Panc1 (cell line): ENCODE measurements at regions not wholly inside any gene's neighbourhood (a gene's known extent, or its start where the extent isn't known, plus 50 kb on each side); places are given as distances from the start of the nearest gene placed in this dataset.

Experiments
- ATAC-seq: fragments of 200-7000 bp; cut with Tn5 transposase; 2 replicates; pipeline ENCODE4 v1.9.1; 2020; ENCODE audit warnings: mild to moderate bottlenecking, moderate library complexity
- BruUV-seq: library from RNA; stranded (reverse); fragments of 400-500 nt; replicated peaks from 2 replicates; lab custom pipeline; 2021; lab: Mats Ljungman, UMichigan
- CTCF ChIA-PET: fragments of 300-600 bp; sonication (Branson Sonifier 250); formaldehyde crosslinking; loops from one replicate; lab custom pipeline; 2022; ENCODE audit warnings: antibody characterized with exemption; lab: Charles Lee
- POLR2A ChIA-PET: fragments of 300-600 bp; sonication (Branson Sonifier 250); formaldehyde crosslinking; loops from one replicate; lab custom pipeline; 2022; ENCODE audit warnings: antibody characterized with exemption; lab: Charles Lee
- DNase-seq: peaks from one replicate; pipeline ENCODE4 v3.0.0-alpha.2; 2010; ENCODE audit warnings: low read depth, low spot score
- H3K27ac ChIP-seq: 2 replicates; pipeline ENCODE4 v1.5.1; 2011; ENCODE audit warnings: mild to moderate bottlenecking, low read length, inconsistent platforms
- H3K27me3 ChIP-seq: fragments of 200-500 bp; sonication (Bioruptor generic); 2 replicates; pipeline ENCODE4 v1.6.0; 2014; ENCODE audit warnings: low read length, inconsistent platforms; ENCODE audit not compliant: control insufficient read depth, insufficient read depth
- H3K36me3 ChIP-seq: fragments of 200-500 bp; sonication (Bioruptor generic); 2 replicates; pipeline ENCODE4 v1.5.1; 2014; ENCODE audit warnings: inconsistent platforms, mild to moderate bottlenecking, low read length, moderate library complexity; ENCODE audit not compliant: control insufficient read depth, insufficient read depth
- H3K4me1 ChIP-seq: 2 replicates; pipeline ENCODE4 v1.5.1; 2011; ENCODE audit warnings: inconsistent platforms, mild to moderate bottlenecking, low read length, moderate library complexity; ENCODE audit not compliant: control insufficient read depth, insufficient read depth
- H3K4me3 ChIP-seq, 2 experiments: 2 replicates each; pipeline ENCODE4 v1.5.1; 2011 to 2012; ENCODE audit warnings: low read depth in 2 of 2, low read length in 2 of 2, mild to moderate bottlenecking in 2 of 2, inconsistent platforms in 1 of 2, moderate library complexity in 1 of 2
- H3K9me3 ChIP-seq: fragments of 200-500 bp; sonication (Bioruptor generic); 2 replicates; pipeline ENCODE4 v1.5.1; 2014; ENCODE audit warnings: low read depth, mild to moderate bottlenecking, inconsistent platforms, low read length, moderate library complexity; ENCODE audit not compliant: control insufficient read depth, insufficient read depth
- POLR2AphosphoS5 ChIP-seq: IDR thresholded peaks from 2 replicates; pipeline ENCODE4 v1.6.1; 2012; ENCODE audit warnings: mild to moderate bottlenecking, low read depth, low read length, moderate library complexity
- SIN3A ChIP-seq: IDR thresholded peaks from 2 replicates; pipeline ENCODE4 v1.6.1; 2012; ENCODE audit warnings: low read depth, mild to moderate bottlenecking, low read length, moderate library complexity, borderline replicate concordance; ENCODE audit not compliant: insufficient read depth
- TCF7L2 ChIP-seq: IDR thresholded peaks from 2 replicates; pipeline ENCODE4 v1.6.1; 2011; ENCODE audit warnings: mild to moderate bottlenecking, low read depth, low read length, inconsistent platforms
- in situ Hi-C: cut with HindIII; loops from 2 replicates; pipeline ENCODE4 v1.10.0; 2016; ENCODE audit warnings: low sequenced_read_pairs, low pct_unique_long_range_greater_than_20kb
- intact Hi-C: fragments of 100-400 bp; cut with micrococcal nuclease; formaldehyde crosslinking; loops from one replicate; pipeline ENCODE4 v1.10.0; 2022; ENCODE audit not compliant: unreplicated experiment
- TF ChIP-seq, protein P1 (sequence below), 2 experiments: IDR thresholded peaks; 2 replicates each; pipeline ENCODE4 v1.6.1; 2011 to 2012; ENCODE audit warnings: low read depth in 2 of 2, control low read depth in 1 of 2, low read length in 1 of 2, mild to moderate bottlenecking in 1 of 2, moderate library complexity in 1 of 2; ENCODE audit not compliant: insufficient read depth in 1 of 2
- TF ChIP-seq, protein P2 (sequence below): fragments of 450-650 bp; IDR thresholded peaks from 2 replicates; pipeline ENCODE4 v1.5.1; 2017; ENCODE audit warnings: mild to moderate bottlenecking

DNA sequence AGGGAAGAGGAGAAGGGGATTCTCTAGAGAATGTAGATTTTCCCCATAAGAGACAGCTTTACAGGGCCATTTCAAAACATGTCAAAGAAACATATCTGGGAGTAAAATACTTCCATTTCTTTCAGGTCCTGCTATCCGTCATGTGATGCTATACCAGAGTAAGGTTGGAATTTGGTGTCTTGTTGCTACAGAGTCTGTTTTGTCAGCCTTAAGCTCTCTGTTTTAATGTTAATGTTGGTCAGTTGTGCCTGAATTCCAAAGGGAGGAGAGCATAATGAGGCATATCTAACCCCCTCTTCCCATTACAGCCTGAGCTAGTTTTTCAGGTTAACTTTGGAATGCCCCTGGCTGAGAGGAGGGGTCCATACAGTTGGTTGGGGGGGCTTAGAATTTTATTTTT, 94.7 kb upstream of the CCDC71L start:
- no peaks in the 10 kb centered on the region for H3K4me1 ChIP-seq
- intact Hi-C loops (no loop called here), in situ Hi-C loops (no loop called here)
- ATAC-seq (no peak), DNase-seq (no peak)
- no peaks in the 10 kb centered on the region for H3K9me3 ChIP-seq
- no peaks in the 10 kb centered on the region for H3K27me3 ChIP-seq
- BruUV-seq: no TSS peak
- POLR2A ChIA-PET: no interaction called here
- TF ChIP-seq POLR2AphosphoS5 (no peak), SIN3A (no peak), TCF7L2 (no peak)
- TF ChIP-seq, protein P1, sequence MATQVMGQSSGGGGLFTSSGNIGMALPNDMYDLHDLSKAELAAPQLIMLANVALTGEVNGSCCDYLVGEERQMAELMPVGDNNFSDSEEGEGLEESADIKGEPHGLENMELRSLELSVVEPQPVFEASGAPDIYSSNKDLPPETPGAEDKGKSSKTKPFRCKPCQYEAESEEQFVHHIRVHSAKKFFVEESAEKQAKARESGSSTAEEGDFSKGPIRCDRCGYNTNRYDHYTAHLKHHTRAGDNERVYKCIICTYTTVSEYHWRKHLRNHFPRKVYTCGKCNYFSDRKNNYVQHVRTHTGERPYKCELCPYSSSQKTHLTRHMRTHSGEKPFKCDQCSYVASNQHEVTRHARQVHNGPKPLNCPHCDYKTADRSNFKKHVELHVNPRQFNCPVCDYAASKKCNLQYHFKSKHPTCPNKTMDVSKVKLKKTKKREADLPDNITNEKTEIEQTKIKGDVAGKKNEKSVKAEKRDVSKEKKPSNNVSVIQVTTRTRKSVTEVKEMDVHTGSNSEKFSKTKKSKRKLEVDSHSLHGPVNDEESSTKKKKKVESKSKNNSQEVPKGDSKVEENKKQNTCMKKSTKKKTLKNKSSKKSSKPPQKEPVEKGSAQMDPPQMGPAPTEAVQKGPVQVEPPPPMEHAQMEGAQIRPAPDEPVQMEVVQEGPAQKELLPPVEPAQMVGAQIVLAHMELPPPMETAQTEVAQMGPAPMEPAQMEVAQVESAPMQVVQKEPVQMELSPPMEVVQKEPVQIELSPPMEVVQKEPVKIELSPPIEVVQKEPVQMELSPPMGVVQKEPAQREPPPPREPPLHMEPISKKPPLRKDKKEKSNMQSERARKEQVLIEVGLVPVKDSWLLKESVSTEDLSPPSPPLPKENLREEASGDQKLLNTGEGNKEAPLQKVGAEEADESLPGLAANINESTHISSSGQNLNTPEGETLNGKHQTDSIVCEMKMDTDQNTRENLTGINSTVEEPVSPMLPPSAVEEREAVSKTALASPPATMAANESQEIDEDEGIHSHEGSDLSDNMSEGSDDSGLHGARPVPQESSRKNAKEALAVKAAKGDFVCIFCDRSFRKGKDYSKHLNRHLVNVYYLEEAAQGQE (IDR thresholded peaks at IDR 0.05; ENCODE audit: insufficient read depth in 1 of 2, low read depth in 2 of 2, low read length in 1 of 2): no peak
- TF ChIP-seq, protein P2, sequence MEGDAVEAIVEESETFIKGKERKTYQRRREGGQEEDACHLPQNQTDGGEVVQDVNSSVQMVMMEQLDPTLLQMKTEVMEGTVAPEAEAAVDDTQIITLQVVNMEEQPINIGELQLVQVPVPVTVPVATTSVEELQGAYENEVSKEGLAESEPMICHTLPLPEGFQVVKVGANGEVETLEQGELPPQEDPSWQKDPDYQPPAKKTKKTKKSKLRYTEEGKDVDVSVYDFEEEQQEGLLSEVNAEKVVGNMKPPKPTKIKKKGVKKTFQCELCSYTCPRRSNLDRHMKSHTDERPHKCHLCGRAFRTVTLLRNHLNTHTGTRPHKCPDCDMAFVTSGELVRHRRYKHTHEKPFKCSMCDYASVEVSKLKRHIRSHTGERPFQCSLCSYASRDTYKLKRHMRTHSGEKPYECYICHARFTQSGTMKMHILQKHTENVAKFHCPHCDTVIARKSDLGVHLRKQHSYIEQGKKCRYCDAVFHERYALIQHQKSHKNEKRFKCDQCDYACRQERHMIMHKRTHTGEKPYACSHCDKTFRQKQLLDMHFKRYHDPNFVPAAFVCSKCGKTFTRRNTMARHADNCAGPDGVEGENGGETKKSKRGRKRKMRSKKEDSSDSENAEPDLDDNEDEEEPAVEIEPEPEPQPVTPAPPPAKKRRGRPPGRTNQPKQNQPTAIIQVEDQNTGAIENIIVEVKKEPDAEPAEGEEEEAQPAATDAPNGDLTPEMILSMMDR: no peak
- H3K4me3 ChIP-seq: no peak overlapping the region
- H3K27ac ChIP-seq: no peak overlapping the region
- CTCF ChIA-PET: no interaction called here
- H3K36me3 ChIP-seq: no peaks in the 10 kb centered on the region

DNA sequence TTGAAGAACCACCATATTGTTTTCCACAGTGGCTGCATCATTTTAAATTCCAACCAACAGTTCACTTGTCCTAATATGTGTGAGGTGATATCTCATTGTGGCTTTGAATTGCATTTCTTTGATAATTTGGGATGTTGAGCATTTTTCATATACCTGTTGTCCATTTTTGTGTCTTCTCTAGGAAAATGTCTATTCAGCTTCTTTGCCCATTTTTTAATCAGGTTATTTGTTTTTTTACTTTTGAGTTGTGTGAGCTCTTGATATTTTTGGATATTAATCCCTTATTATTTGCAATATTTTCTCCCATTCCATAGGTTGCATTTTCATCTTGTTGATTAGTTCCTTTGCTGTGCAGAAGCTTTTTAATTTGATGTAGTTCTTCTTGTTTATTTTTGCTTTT, 95.1 kb upstream of the CCDC71L start:
- in situ Hi-C loops: no loop called here
- no peak overlapping the region for H3K27ac ChIP-seq
- H3K27me3 ChIP-seq: no peaks in the 10 kb centered on the region
- no peak for DNase-seq
- CTCF ChIA-PET: no interaction called here
- H3K4me3 ChIP-seq: no peak overlapping the region
- TF ChIP-seq POLR2AphosphoS5 (no peak), SIN3A (no peak), TCF7L2 (no peak)
- TF ChIP-seq, protein P1 (IDR thresholded peaks at IDR 0.05; ENCODE audit: insufficient read depth in 1 of 2, low read depth in 2 of 2, low read length in 1 of 2): no peak
- TF ChIP-seq, protein P2: no peak
- BruUV-seq: no TSS peak
- no peaks in the 10 kb centered on the region for H3K9me3 ChIP-seq
- intact Hi-C loops: no loop called here
- no peaks in the 10 kb centered on the region for H3K36me3 ChIP-seq
- POLR2A ChIA-PET: no interaction called here
- no peaks in the 10 kb centered on the region for H3K4me1 ChIP-seq
- ATAC-seq: no peak
